8988T (cell line): ENCODE measurements at regions not wholly inside any gene's neighbourhood (a gene's known extent, or its start where the extent isn't known, plus 50 kb on each side); places are given as distances from the start of the nearest gene placed in this dataset.
"Not testable (repeated sequence)": the region's sequence is repeated elsewhere in the genome, so short reads cannot be mapped to it uniquely, and the experiment has no call there.

ENCODE experiments used
- DNase-seq: peaks from one replicate; pipeline ENCODE4 v3.0.0; 2011

- DNase-seq, result not testable (repeated sequence)
Measured at GRCh38 chr5:2063380-2063779, 180.7 kb upstream of the IRX4 start.

DNA sequence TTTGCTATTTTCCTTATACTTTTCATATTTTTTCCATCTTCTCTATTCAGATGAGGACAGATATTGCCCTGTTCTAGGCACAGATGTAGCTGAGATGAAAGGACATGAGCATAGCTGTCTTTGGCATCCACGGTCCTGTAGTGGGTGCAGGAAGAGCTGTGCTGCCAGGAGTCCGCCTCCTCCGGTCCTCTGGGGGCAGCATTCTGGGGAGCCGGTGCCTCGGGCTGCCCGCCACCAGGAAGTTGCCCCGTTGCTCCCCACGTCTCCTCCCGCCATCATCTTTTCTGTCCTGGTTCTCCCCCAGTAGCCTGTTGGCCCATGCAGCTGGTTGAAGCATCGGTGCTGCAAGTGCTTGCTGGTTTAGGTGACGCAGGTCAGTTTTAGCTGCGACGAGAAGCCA lies 170.0 kb upstream of the IRX4 start:
- DNase-seq, result no peak

DNA sequence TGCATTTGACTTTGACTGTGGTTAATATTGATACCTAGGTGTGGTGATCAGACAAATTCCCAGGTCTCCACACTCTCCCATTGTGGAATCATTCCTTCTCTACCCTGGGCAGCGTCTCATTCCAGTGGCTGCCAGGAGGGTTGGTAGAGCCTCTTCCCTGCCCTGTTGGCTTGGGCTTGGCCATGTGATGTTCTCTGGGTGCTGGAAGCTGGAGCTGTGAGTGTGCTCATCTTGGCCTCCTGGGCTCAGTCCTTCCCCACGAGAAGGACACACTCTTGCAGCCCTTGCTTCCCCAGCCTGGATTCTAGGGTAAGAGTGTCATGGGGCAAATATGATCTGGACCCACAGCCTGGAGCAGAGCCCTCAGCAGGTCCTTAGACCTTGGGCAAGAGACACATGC lies 167.2 kb upstream of the IRX4 start:
- no peak for DNase-seq

DNA sequence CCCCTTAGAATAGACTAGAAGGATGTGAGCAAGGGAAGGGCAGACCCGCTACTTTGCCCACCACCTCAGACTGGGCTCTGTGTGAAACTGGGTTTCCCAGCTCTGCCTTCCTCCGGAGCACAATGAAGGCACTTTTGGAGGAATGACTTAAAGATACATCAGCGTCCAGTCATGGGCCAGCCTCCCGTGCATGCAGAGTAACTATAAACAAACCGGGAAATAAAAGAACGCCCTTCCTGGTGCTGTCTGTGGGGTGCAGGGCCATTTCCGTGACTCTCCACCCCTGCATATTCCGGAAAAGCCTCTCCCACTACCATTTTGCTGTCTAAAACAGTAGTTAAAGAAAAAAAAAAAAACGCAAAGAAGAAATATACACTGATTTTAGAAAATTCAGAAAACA lies 165.9 kb upstream of the IRX4 start:
- DNase-seq, result no peak

DNA sequence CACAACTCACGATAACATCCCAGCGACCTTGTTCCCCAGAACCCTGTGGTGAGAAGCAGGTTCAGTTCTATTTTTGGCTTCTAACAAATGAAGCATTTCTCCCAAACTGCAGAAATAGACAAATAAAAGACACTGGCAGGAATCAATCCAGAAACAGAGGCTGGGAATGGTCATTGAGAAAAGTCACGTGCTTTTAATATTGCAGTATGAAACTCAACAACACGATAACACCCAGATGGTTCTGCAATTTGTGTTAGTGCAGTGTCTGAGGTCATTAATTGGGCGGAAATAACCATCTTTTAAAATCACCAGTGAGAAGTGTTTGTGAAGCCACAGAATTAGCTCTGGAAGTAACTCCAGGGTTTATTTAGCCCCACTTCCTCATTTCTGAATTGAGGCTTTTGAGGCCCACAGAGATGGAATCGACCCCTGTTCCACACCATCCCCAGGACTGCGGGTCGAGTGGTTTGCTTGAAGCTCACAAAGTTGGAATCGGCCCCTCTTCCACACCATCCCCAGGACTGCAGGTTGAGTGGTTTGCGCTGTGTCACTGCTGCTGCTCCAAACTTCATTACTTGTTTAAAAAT lies 164.7 kb upstream of the IRX4 start:
- no peak for DNase-seq

DNA sequence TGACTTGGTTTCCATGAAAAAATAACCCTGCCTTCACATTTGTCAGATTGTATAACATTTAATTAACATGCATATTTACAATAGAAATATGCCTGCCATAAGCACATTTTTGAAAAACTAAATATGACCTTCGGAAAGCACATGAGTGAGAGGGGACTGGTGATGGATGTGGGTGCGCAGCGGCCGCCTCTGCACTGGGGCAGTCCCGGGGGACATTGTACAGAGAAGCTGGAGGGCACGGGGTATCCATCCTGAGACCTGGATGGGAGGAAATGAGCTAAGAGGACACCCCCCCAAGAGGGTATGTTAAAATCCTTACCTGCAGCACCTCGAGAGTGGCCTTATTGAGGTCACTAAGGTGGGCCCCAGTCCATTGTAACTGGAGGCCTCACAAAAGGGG lies 161.3 kb upstream of the IRX4 start:
- DNase-seq, result no peak

- no peak for DNase-seq
Measured at GRCh38 chr5:2039180-2039531, 156.4 kb upstream of the IRX4 start.

GRCh38 chr5:2038321-2039179 lies 155.8 kb upstream of the IRX4 start:
- peak; percentile 63 for DNase-seq

DNA sequence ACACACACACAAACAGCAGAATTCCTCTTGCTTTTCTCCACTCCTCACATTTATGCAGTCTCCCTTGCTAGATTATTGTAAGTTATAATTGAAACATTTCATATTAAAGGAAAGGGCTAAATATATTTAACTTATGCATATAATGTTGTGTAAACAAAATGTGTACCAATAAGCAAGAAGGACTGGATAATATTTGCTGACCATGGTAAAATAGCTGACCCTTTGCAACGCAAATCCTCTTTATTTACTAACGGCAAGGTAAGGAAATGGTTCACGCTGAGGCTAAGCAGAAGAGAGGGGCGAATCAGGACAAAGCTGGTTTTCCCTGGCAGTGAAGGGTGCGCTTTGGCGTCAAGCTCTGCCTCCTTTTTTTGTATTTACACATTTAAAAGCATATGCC lies 154.2 kb upstream of the IRX4 start:
- DNase-seq, result no peak

- DNase-seq, result no peak
Measured at GRCh38 chr5:2032432-2032831, 149.7 kb upstream of the IRX4 start.

DNA sequence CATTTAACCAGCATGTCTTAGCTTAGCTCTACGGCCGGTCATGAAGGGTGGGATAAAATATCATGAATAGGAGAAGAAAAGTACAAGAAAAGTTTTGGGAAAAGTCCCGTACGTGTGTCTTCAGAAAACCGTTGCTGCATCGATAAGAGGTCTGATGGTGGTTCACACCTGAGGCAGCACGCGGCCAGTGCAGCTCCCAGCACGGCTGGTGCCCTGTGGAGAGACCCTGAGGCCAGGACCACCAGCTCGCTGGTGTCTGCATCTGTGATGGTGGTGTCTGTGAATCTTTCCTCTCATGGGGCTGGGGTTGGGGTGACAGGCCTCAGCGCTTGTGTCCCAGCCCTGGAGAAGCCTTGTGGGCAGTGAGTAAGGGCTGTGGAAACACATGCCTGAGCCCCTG lies 148.9 kb upstream of the IRX4 start:
- DNase-seq, result no peak

DNA sequence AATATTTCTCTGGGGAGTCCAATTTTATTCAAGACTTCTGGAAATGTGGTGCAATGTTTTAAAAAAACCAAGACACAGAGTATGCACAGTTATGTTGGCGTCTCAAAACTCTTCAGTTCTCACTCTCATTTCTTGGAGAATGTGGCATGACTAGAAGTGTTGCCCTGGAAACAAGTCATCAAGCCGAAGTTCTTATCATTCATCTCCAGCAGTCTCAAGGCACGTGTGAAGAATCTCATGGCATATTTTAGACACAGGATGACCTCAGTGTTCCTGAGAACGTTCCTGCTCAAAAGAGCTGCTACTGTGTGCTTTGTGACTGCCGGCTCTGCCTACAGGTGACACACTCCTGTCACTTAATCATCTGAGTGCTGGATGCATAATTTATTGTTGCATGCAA lies 147.4 kb upstream of the IRX4 start:
- DNase-seq, result no peak

GRCh38 chr5:2029206-2029605 lies 146.5 kb upstream of the IRX4 start:
- DNase-seq, result no peak

DNA sequence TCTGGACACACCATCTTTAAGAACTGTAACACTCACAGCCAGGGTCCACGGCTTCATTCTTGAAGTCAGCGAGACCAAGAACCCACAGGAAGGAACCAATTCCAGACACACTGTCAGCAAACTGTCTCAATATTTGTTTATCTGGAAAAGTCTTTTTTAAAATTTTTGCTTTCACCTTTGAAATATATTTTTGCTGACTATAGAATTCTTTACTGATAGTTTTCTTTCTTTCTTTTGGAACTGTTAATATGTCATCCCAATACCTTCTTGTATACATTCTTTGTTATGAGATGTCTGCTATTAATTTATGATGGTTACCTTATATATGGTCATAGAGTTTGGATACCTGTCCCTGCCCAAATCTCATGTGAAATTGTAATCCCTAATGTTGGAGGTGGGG lies 145.1 kb upstream of the IRX4 start:
- DNase-seq, result no peak

- no peak for DNase-seq
Measured at GRCh38 chr5:2024986-2025721, 142.4 kb upstream of the IRX4 start.

DNA sequence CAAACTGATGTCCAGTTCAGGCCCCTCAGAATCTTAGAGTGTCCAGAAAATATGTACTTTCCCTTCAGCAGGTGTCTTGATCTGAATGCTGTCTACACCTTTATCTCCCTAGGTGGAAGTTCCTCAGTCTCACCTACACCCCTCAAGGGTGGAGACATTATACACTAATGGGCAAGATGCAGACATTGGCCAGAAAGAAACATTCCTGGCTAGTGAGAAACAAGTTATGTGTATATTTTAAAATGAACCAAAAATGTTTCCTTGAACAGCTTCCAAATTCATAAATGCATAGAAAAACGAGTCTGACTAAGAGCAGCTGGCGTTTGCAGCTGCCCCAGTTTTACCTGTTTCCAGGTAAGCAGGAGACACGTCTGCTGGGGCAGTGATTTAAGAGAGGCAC lies 140.5 kb upstream of the IRX4 start:
- DNase-seq, result no peak

DNA sequence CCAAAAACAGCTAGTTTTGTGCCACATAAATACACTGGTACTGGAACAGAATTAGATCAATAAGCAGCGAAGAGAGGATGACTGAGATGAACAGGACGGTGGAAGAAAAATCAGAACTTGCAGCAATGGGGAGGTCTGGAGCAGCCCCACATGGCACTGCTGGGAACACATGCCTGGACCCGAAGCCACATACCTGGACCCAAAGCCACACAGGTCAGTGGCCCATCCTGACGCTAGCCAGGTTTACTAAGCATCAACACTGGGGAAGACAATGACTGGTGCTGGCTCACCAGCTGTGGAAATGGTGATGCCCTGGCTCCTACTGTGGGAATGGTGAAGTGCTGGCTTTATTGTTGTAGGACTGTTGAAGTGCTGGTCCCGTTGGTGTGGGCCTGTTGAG lies 139.7 kb upstream of the IRX4 start:
- DNase-seq, result no peak

- no peak for DNase-seq
Measured at GRCh38 chr5:2021484-2022176, 138.9 kb upstream of the IRX4 start.

DNA sequence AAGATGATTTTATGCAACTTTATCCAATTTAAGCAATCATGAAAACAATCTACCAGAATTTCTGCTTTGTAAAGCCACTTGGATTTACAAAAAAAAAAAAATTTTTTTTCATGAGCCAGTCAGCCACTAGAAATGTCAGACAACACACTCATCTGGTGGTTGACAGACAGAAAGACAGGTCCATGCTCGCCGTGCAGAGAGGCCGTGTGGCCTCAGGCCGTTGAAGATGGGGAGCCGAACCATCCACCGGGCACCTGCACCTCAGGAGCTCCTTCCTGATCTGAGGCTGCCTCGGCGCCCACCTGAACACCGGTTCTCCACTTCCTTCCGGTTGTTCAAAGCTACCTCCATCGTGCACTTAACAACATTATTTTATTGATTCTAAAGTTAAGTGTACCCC lies 138.0 kb upstream of the IRX4 start:
- DNase-seq, result no peak

DNA sequence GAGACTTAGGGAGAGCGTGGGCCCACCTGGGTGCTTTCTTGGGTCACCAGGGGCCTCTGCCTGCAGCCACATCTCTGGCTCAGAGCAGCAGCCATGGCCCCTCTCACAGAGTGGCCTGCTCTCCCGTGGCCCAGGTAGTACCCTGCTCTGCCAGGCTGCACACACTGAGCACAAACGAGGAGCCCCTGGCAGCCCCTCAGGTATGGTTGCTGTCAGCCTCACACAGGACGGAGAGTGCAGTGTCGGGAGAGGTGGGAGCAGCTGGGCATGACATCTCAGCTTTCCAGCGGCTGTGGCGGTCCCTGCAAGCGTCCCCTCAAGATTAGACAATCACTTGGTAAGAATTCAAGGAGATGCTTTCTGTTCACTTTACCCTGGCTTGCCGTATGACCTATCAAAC lies 137.0 kb upstream of the IRX4 start:
- no peak for DNase-seq

DNA sequence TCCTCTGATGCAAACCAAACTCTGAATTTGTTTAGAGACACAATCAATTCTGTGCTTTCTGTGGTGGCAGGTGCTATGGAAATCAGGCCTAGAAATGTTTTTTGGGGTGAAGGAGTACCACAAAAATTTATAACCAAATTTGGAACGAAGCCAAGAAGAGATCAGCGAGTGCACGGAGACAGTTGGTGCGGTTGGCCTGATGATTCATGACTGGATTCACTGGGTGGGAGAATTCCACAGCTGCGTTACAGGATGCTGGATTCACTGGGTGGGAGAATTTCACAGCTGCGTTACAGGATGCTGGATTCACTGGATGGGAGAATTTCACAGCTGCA lies 135.6 kb upstream of the IRX4 start:
- no peak for DNase-seq

- no peak for DNase-seq
Measured at GRCh38 chr5:2017540-2018389, 135.0 kb upstream of the IRX4 start.

DNA sequence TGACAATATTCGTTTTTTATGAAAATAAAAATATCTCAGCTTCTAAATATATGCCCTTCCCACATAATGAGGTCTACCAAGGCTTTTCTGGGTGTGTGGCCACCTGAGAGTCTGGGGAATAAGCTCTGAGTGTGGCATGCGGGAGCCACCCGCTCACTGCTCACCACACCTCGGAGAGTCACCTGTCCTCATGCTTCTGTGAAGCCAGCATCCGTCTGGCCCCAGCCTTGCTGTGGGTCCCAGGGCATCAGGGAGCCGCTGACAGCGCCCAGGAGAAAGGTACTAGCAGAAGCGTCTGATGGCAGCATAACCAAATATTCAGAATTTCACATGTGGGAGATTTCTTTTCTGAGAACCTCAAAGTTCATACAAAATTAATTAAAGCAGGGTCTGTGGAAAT lies 133.2 kb upstream of the IRX4 start:
- no peak for DNase-seq
